ENCODE measurements at regions not wholly inside any gene's neighbourhood (a gene's known extent, or its start where the extent isn't known, plus 50 kb on each side); places are given as distances from the start of the nearest gene placed in this dataset.
"Not testable (repeated sequence)": the region's sequence is repeated elsewhere in the genome, so short reads cannot be mapped to it uniquely, and the experiment has no call there.

- Histone ChIP-seq H3K27me3 (ENCODE audit: control insufficient read depth in 1 of 2, insufficient read depth in 2 of 2, low read length in 2 of 2) (peaks cover 7% of the 10 kb centered on the region in 2 donors), H3K36me3 (ENCODE audit: control insufficient read depth in 2 of 2, insufficient read depth in 2 of 2, low read length in 2 of 2) (no peaks in the 10 kb centered on the region), H3K4me3 (ENCODE audit: low read length in 2 of 2) (peak overlapping the region; percentile 6 to 61), H3K27ac (ENCODE audit: low read length) (no peak overlapping the region), H3K4me1 (ENCODE audit: control insufficient read depth, insufficient read depth, low read length) (peaks cover 8% of the 10 kb centered on the region), H3K9me3 (ENCODE audit: control insufficient read depth in 2 of 2, low read length in 2 of 2) (no peaks in the 10 kb centered on the region), H3K9ac (ENCODE audit: low read length in 2 of 2) (no peak overlapping the region)
Measured at GRCh38 chr6:165846123-165846966, 183.3 kb upstream of the PDE10A start.

GRCh38 chr6:165845493-165845892 lies 182.5 kb upstream of the PDE10A start:
- Histone ChIP-seq H3K9ac (ENCODE audit: low read length in 2 of 2) (no peak overlapping the region), H3K4me1 (ENCODE audit: control insufficient read depth, insufficient read depth, low read length) (peaks cover 8% of the 10 kb centered on the region), H3K4me3 (ENCODE audit: low read length in 2 of 2) (no peak overlapping the region), H3K9me3 (ENCODE audit: control insufficient read depth in 2 of 2, low read length in 2 of 2) (no peaks in the 10 kb centered on the region), H3K27ac (ENCODE audit: low read length) (no peak overlapping the region), H3K27me3 (ENCODE audit: control insufficient read depth in 1 of 2, insufficient read depth in 2 of 2, low read length in 2 of 2) (peaks cover 7% of the 10 kb centered on the region in 2 donors), H3K36me3 (ENCODE audit: control insufficient read depth in 2 of 2, insufficient read depth in 2 of 2, low read length in 2 of 2) (no peaks in the 10 kb centered on the region)

GRCh38 chr6:165844801-165845364 lies 181.8 kb upstream of the PDE10A start:
- Histone ChIP-seq H3K9ac (ENCODE audit: low read length in 2 of 2) (no peak overlapping the region), H3K27me3 (ENCODE audit: control insufficient read depth in 1 of 2, insufficient read depth in 2 of 2, low read length in 2 of 2) (peaks cover 4 to 6% of the 10 kb centered on the region in 2 donors), H3K9me3 (ENCODE audit: control insufficient read depth in 2 of 2, low read length in 2 of 2) (no peaks in the 10 kb centered on the region), H3K4me1 (ENCODE audit: control insufficient read depth, insufficient read depth, low read length) (peaks cover 5% of the 10 kb centered on the region), H3K27ac (ENCODE audit: low read length) (no peak overlapping the region), H3K4me3 (ENCODE audit: low read length in 2 of 2) (no peak overlapping the region), H3K36me3 (ENCODE audit: control insufficient read depth in 2 of 2, insufficient read depth in 2 of 2, low read length in 2 of 2) (no peaks in the 10 kb centered on the region)

- Histone ChIP-seq H3K4me1 (ENCODE audit: control insufficient read depth, insufficient read depth, low read length) (no peaks in the 10 kb centered on the region), H3K27me3 (ENCODE audit: control insufficient read depth in 1 of 2, insufficient read depth in 2 of 2, low read length in 2 of 2) (peaks cover 3 to 5% of the 10 kb centered on the region in 2 donors), H3K36me3 (ENCODE audit: control insufficient read depth in 2 of 2, insufficient read depth in 2 of 2, low read length in 2 of 2) (no peaks in the 10 kb centered on the region), H3K9me3 (ENCODE audit: control insufficient read depth in 2 of 2, low read length in 2 of 2) (no peaks in the 10 kb centered on the region), H3K4me3 (ENCODE audit: low read length in 2 of 2) (no peak overlapping the region), H3K9ac (ENCODE audit: low read length in 2 of 2) (no peak overlapping the region), H3K27ac (ENCODE audit: low read length) (no peak overlapping the region)
Measured at GRCh38 chr6:165844232-165844631, 181.2 kb upstream of the PDE10A start.

GRCh38 chr6:165843568-165844113 lies 180.6 kb upstream of the PDE10A start:
- H3K36me3 ChIP-seq (ENCODE audit: control insufficient read depth in 2 of 2, insufficient read depth in 2 of 2, low read length in 2 of 2), result no peaks in the 10 kb centered on the region
- H3K4me3 ChIP-seq (ENCODE audit: low read length in 2 of 2), result no peak overlapping the region

GRCh38 chr6:165843121-165843520 lies 180.1 kb upstream of the PDE10A start:
- no peak overlapping the region for H3K27ac ChIP-seq (ENCODE audit: low read length)
- H3K4me1 ChIP-seq (ENCODE audit: control insufficient read depth, insufficient read depth, low read length), result no peaks in the 10 kb centered on the region
- no peaks in the 10 kb centered on the region for H3K9me3 ChIP-seq (ENCODE audit: control insufficient read depth in 2 of 2, low read length in 2 of 2)
- no peak overlapping the region for H3K9ac ChIP-seq (ENCODE audit: low read length in 2 of 2)
- peaks cover 0 to 5% of the 10 kb centered on the region in 2 donors for H3K27me3 ChIP-seq (ENCODE audit: control insufficient read depth in 1 of 2, insufficient read depth in 2 of 2, low read length in 2 of 2)
- no peak overlapping the region for H3K4me3 ChIP-seq (ENCODE audit: low read length in 2 of 2)
- no peaks in the 10 kb centered on the region for H3K36me3 ChIP-seq (ENCODE audit: control insufficient read depth in 2 of 2, insufficient read depth in 2 of 2, low read length in 2 of 2)

More at GRCh38 chr6:165843568-165844113, 180.6 kb upstream of the PDE10A start:
- Histone ChIP-seq H3K27ac (ENCODE audit: low read length) (no peak overlapping the region), H3K4me1 (ENCODE audit: control insufficient read depth, insufficient read depth, low read length) (no peaks in the 10 kb centered on the region), H3K9ac (ENCODE audit: low read length in 2 of 2) (no peak overlapping the region), H3K27me3 (ENCODE audit: control insufficient read depth in 1 of 2, insufficient read depth in 2 of 2, low read length in 2 of 2) (peaks cover 1 to 5% of the 10 kb centered on the region in 2 donors), H3K9me3 (ENCODE audit: control insufficient read depth in 2 of 2, low read length in 2 of 2) (no peaks in the 10 kb centered on the region)

- Histone ChIP-seq H3K27ac (ENCODE audit: low read length) (no peak overlapping the region), H3K4me1 (ENCODE audit: control insufficient read depth, insufficient read depth, low read length) (no peaks in the 10 kb centered on the region), H3K9ac (ENCODE audit: low read length in 2 of 2) (no peak overlapping the region), H3K4me3 (ENCODE audit: low read length in 2 of 2) (no peak overlapping the region), H3K9me3 (ENCODE audit: control insufficient read depth in 2 of 2, low read length in 2 of 2) (no peaks in the 10 kb centered on the region), H3K36me3 (ENCODE audit: control insufficient read depth in 2 of 2, insufficient read depth in 2 of 2, low read length in 2 of 2) (no peaks in the 10 kb centered on the region), H3K27me3 (ENCODE audit: control insufficient read depth in 1 of 2, insufficient read depth in 2 of 2, low read length in 2 of 2) (peaks cover 0 to 4% of the 10 kb centered on the region in 2 donors)
Measured at GRCh38 chr6:165842281-165842936, 179.4 kb upstream of the PDE10A start.

GRCh38 chr6:165841153-165841558 lies 178.1 kb upstream of the PDE10A start:
- Histone ChIP-seq H3K9ac (ENCODE audit: low read length in 2 of 2) (no peak overlapping the region), H3K27me3 (ENCODE audit: control insufficient read depth in 1 of 2, insufficient read depth in 2 of 2, low read length in 2 of 2) (peaks cover 0 to 2% of the 10 kb centered on the region in 2 donors), H3K36me3 (ENCODE audit: control insufficient read depth in 2 of 2, insufficient read depth in 2 of 2, low read length in 2 of 2) (no peaks in the 10 kb centered on the region), H3K27ac (ENCODE audit: low read length) (no peak overlapping the region), H3K9me3 (ENCODE audit: control insufficient read depth in 2 of 2, low read length in 2 of 2) (no peaks in the 10 kb centered on the region), H3K4me1 (ENCODE audit: control insufficient read depth, insufficient read depth, low read length) (no peaks in the 10 kb centered on the region), H3K4me3 (ENCODE audit: low read length in 2 of 2) (no peak overlapping the region)

GRCh38 chr6:165837948-165838745 lies 175.1 kb upstream of the PDE10A start:
- Histone ChIP-seq H3K9ac (ENCODE audit: low read length in 2 of 2) (no peak overlapping the region), H3K36me3 (ENCODE audit: control insufficient read depth in 2 of 2, insufficient read depth in 2 of 2, low read length in 2 of 2) (no peaks in the 10 kb centered on the region), H3K9me3 (ENCODE audit: control insufficient read depth in 2 of 2, low read length in 2 of 2) (no peaks in the 10 kb centered on the region), H3K4me1 (ENCODE audit: control insufficient read depth, insufficient read depth, low read length) (peaks cover 5% of the 10 kb centered on the region), H3K27ac (ENCODE audit: low read length) (no peak overlapping the region), H3K27me3 (ENCODE audit: control insufficient read depth in 1 of 2, insufficient read depth in 2 of 2, low read length in 2 of 2) (peaks cover 0 to 2% of the 10 kb centered on the region in 2 donors), H3K4me3 (ENCODE audit: low read length in 2 of 2) (no peak overlapping the region)

- not testable (repeated sequence) for H3K9ac ChIP-seq (ENCODE audit: low read length in 2 of 2); H3K27me3 ChIP-seq (ENCODE audit: control insufficient read depth in 1 of 2, insufficient read depth in 2 of 2, low read length in 2 of 2); H3K36me3 ChIP-seq (ENCODE audit: control insufficient read depth in 2 of 2, insufficient read depth in 2 of 2, low read length in 2 of 2); H3K9me3 ChIP-seq (ENCODE audit: control insufficient read depth in 2 of 2, low read length in 2 of 2); H3K4me1 ChIP-seq (ENCODE audit: control insufficient read depth, insufficient read depth, low read length); H3K4me3 ChIP-seq (ENCODE audit: low read length in 2 of 2); H3K27ac ChIP-seq (ENCODE audit: low read length)
Measured at GRCh38 chr6:165836648-165837047, 173.6 kb upstream of the PDE10A start.

All from stomach smooth muscle (tissue), 2 donors.